ENCODE measurements at regions not wholly inside any gene's neighbourhood (a gene's known extent, or its start where the extent isn't known, plus 50 kb on each side); places are given as distances from the start of the nearest gene placed in this dataset.

- no peak for DNase-seq (ENCODE audit: low read depth)
Observed at GRCh38 chr9:78866207-78867132, 569.5 kb downstream of the PSAT1 start.

GRCh38 chr9:78871086-78871451 lies 574.1 kb downstream of the PSAT1 start:
- no peak for DNase-seq (ENCODE audit: low read depth)

GRCh38 chr9:78871452-78872331 lies 574.8 kb downstream of the PSAT1 start:
- no peak for DNase-seq (ENCODE audit: low read depth)

GRCh38 chr9:78874061-78874460 lies 577.1 kb downstream of the PSAT1 start:
- no peak for DNase-seq (ENCODE audit: low read depth)

GRCh38 chr9:78879324-78880100 lies 582.6 kb downstream of the PSAT1 start:
- no peak for DNase-seq (ENCODE audit: low read depth)

- no peak for DNase-seq (ENCODE audit: low read depth)
Observed at GRCh38 chr9:78881295-78881694, 584.4 kb downstream of the PSAT1 start.

- DNase-seq (ENCODE audit: low read depth) = no peak
Observed at GRCh38 chr9:78882481-78882880, 585.6 kb downstream of the PSAT1 start.

GRCh38 chr9:78884611-78885150 lies 587.8 kb downstream of the PSAT1 start:
- no peak for DNase-seq (ENCODE audit: low read depth)

GRCh38 chr9:78892182-78892581 lies 595.3 kb downstream of the PSAT1 start:
- no peak for DNase-seq (ENCODE audit: low read depth)

GRCh38 chr9:78892769-78893168 lies 595.8 kb downstream of the PSAT1 start:
- no peak for DNase-seq (ENCODE audit: low read depth)

GRCh38 chr9:78893774-78894401 lies 597.0 kb downstream of the PSAT1 start:
- no peak for DNase-seq (ENCODE audit: low read depth)

GRCh38 chr9:78896479-78896878 lies 599.6 kb downstream of the PSAT1 start:
- DNase-seq (ENCODE audit: low read depth) = no peak

- no peak for DNase-seq (ENCODE audit: low read depth)
Observed at GRCh38 chr9:78898234-78898633, 601.3 kb downstream of the PSAT1 start.

GRCh38 chr9:78899006-78899405 lies 602.1 kb downstream of the PSAT1 start:
- DNase-seq (ENCODE audit: low read depth) = no peak

GRCh38 chr9:78900500-78900899 lies 603.6 kb downstream of the PSAT1 start:
- DNase-seq (ENCODE audit: low read depth) = no peak

GRCh38 chr9:78902051-78902450 lies 605.1 kb downstream of the PSAT1 start:
- DNase-seq (ENCODE audit: low read depth) = no peak

- no peak for DNase-seq (ENCODE audit: low read depth)
Observed at GRCh38 chr9:78903581-78903980, 606.7 kb downstream of the PSAT1 start.

- DNase-seq (ENCODE audit: low read depth) = no peak
Observed at GRCh38 chr9:78904686-78905085, 607.8 kb downstream of the PSAT1 start.

- DNase-seq (ENCODE audit: low read depth) = no peak
Observed at GRCh38 chr9:78905387-78905786, 608.5 kb downstream of the PSAT1 start.

- DNase-seq (ENCODE audit: low read depth) = no peak
Observed at GRCh38 chr9:78905986-78906755, 609.2 kb downstream of the PSAT1 start.

- DNase-seq (ENCODE audit: low read depth) = no peak
Observed at GRCh38 chr9:78909566-78909965, 612.6 kb downstream of the PSAT1 start.

Measured in activated T-cell treated with anti-CD3 and anti-CD28 coated beads for 1 hour (primary cell).